ENCODE measurements at regions not wholly inside any gene's neighbourhood (a gene's known extent, or its start where the extent isn't known, plus 50 kb on each side); places are given as distances from the start of the nearest gene placed in this dataset.

DNA sequence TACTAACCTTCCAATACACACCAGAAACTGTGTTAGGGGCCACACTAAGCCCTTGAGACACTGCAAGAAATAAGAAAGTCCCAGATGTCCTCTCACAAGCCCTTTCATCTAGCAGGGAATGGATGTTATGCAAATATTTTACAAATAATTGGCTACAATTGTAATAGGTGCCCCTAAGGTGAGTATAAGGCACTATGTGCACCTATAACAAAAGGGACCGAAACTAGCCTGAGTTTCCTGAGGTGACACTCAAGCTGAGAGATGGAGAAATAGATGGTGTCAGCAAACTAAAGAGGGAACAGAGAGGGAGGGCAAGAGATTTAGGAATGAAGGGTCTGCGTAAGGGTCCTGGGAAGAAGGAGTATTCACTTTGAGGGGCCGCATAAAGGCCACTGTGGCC is 212.6 kb downstream of the TTC8 start:
- H3K9me3 Mint-ChIP-seq, result no peaks in the 10 kb centered on the region
- TF ChIP-seq, protein P1, sequence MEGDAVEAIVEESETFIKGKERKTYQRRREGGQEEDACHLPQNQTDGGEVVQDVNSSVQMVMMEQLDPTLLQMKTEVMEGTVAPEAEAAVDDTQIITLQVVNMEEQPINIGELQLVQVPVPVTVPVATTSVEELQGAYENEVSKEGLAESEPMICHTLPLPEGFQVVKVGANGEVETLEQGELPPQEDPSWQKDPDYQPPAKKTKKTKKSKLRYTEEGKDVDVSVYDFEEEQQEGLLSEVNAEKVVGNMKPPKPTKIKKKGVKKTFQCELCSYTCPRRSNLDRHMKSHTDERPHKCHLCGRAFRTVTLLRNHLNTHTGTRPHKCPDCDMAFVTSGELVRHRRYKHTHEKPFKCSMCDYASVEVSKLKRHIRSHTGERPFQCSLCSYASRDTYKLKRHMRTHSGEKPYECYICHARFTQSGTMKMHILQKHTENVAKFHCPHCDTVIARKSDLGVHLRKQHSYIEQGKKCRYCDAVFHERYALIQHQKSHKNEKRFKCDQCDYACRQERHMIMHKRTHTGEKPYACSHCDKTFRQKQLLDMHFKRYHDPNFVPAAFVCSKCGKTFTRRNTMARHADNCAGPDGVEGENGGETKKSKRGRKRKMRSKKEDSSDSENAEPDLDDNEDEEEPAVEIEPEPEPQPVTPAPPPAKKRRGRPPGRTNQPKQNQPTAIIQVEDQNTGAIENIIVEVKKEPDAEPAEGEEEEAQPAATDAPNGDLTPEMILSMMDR (conservative IDR thresholded peaks at IDR 0.05), result no peak
- peaks cover 16% of the 10 kb centered on the region for H3K27me3 Mint-ChIP-seq
- no peak for DNase-seq (ENCODE audit: extremely low spot score, unreplicated experiment)
- no peak overlapping the region for H3K4me3 Mint-ChIP-seq
- H3K27ac Mint-ChIP-seq, result no peak overlapping the region
- peaks cover 17% of the 10 kb centered on the region for H3K4me1 Mint-ChIP-seq (ENCODE audit: unreplicated experiment)
- H3K36me3 Mint-ChIP-seq, result no peaks in the 10 kb centered on the region

DNA sequence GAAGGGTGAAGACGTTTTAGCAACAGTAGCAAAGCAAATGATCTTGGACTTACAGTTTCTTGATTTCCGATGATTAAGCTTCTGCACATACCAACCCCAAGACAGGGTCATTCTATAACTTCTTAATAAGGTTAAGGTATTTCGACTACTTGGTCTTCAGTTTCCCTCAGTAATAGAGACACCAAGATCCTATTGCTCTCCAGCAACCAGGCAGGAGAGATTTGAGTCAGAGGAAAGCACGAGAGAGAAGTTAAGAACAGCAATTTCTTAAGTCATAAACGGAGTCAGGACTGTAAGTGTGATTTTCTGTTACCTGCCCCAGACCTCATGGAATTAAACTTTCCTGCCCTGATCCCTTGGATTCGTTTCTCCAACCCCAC is 215.6 kb downstream of the TTC8 start:
- H3K9me3 Mint-ChIP-seq, result no peaks in the 10 kb centered on the region
- peaks cover 16% of the 10 kb centered on the region for H3K27me3 Mint-ChIP-seq
- TF ChIP-seq, protein P1 (conservative IDR thresholded peaks at IDR 0.05), result no peak
- H3K36me3 Mint-ChIP-seq, result no peaks in the 10 kb centered on the region
- no peak for DNase-seq (ENCODE audit: extremely low spot score, unreplicated experiment)
- peaks cover 17% of the 10 kb centered on the region for H3K4me1 Mint-ChIP-seq (ENCODE audit: unreplicated experiment)
- H3K27ac Mint-ChIP-seq, result no peak overlapping the region
- H3K4me3 Mint-ChIP-seq, result peak overlapping the region; percentile 12

DNA sequence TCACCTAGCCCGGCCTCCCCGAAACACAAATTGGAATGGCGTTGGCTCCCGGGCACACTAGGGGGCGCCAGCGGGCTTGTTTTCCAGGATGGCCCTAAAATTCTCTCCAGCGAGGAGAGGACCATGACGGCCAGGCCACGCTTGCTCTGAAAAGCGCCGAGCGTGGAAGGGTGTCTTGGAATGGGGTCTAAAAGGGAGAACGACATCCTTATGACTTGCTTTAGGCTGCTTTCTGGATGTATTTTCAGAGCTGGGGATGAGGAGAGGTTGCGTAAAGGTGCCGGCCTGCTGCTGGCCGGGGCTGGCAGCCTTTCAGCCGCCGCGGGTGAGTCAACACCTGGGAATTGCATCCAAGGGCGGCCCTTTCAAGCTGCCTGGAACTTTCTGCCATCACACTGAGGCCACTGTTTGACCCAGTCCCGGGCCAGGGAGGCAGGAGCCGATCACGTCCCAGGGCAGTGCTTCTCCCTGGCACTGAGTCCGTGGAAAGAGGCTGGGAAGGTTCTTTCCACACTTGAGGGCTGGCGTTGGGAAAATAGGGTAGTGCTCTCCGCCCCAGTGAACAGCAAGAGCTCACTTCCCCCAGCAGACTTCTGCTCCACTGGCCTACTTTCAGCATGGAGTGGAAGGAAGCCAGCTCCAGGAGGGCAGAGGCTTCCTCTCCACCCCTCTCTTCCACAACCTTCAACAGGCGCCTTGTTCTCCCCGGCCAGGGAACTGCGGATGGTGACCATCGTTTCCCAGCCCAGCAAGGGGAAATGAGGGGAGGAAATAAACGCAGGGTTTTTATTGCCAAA is 216.2 kb downstream of the TTC8 start:
- no peaks in the 10 kb centered on the region for H3K9me3 Mint-ChIP-seq
- peak; percentile 92 for DNase-seq (ENCODE audit: extremely low spot score, unreplicated experiment)
- TF ChIP-seq, protein P1 (conservative IDR thresholded peaks at IDR 0.05), result peak; percentile 97
- H3K36me3 Mint-ChIP-seq, result no peaks in the 10 kb centered on the region
- H3K27ac Mint-ChIP-seq, result peak overlapping the region; percentile 76
- H3K27me3 Mint-ChIP-seq, result peaks cover 16% of the 10 kb centered on the region
- peaks cover 17% of the 10 kb centered on the region for H3K4me1 Mint-ChIP-seq (ENCODE audit: unreplicated experiment)
- peak overlapping the region; percentile 82 for H3K4me3 Mint-ChIP-seq

DNA sequence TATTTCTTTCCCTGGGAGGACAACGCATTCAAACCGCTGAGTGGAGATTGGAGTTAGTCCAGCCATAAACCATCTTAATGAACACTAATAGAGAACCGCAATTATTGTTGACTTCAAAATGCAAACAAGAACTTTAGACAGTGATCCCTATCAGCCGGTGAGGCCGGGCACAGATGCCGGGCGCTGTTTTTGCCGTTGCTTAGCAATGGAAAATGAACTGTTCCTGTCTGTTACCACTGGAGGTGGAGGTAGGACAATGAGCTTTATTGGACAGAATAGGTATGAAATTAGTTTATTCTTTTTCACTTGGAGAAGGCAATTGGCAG is 216.8 kb downstream of the TTC8 start:
- no peak for DNase-seq (ENCODE audit: extremely low spot score, unreplicated experiment)
- H3K36me3 Mint-ChIP-seq, result no peaks in the 10 kb centered on the region
- H3K27ac Mint-ChIP-seq, result peak overlapping the region; percentile 76
- TF ChIP-seq, protein P1 (conservative IDR thresholded peaks at IDR 0.05), result no peak
- H3K4me1 Mint-ChIP-seq (ENCODE audit: unreplicated experiment), result peaks cover 17% of the 10 kb centered on the region
- H3K9me3 Mint-ChIP-seq, result no peaks in the 10 kb centered on the region
- peak overlapping the region; percentile 82 for H3K4me3 Mint-ChIP-seq
- peaks cover 16% of the 10 kb centered on the region for H3K27me3 Mint-ChIP-seq

DNA sequence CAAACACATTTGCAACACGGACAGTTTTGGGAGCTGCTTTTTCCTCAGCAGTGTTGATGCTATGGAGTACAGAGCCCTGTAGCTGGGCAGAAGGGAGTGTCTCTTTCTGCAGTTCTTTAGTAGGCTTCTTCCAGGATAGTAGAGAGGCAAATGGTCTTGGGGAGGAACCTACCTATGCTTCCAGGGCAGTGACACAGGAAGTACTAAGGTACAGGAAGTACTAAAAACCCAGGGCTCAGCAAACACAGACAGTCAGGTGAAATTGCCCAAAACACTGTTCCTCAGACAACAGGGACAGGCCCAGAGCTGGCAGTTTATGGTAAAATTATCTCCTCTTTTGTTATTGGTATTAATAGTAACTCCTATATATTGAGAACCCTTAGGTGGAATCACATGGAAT is 217.6 kb downstream of the TTC8 start:
- Mint-ChIP-seq H3K27ac (no peak overlapping the region), H3K4me3 (no peak overlapping the region), H3K36me3 (no peaks in the 10 kb centered on the region), H3K4me1 (ENCODE audit: unreplicated experiment) (peaks cover 17% of the 10 kb centered on the region), H3K27me3 (peaks cover 12% of the 10 kb centered on the region), H3K9me3 (no peaks in the 10 kb centered on the region)
- no peak for DNase-seq (ENCODE audit: extremely low spot score, unreplicated experiment)
- TF ChIP-seq, protein P1 (conservative IDR thresholded peaks at IDR 0.05), result no peak

All from type B pancreatic cell (in vitro differentiated cells).